Transverse colon (tissue), 4 donors: ENCODE measurements at regions not wholly inside any gene's neighbourhood (a gene's known extent, or its start where the extent isn't known, plus 50 kb on each side); places are given as distances from the start of the nearest gene placed in this dataset.

Experiments used
- DNase-seq: peaks from one replicate; pipeline ENCODE4 v3.0.0-alpha.2; 2019
- H3K27ac ChIP-seq, 4 donors: fragments of 200-600 bp; sonication (generic); 2 replicates each; pipeline ENCODE4 v1.5.1; 2016 to 2018; ENCODE audit warnings: inconsistent platforms in 4 of 4
- H3K27me3 ChIP-seq: fragments of 200-600 bp; sonication (generic); 2 replicates; pipeline ENCODE4 v1.5.1; 2017; ENCODE audit warnings: inconsistent platforms
- H3K36me3 ChIP-seq, 4 donors: fragments of 200-600 bp; sonication (generic); 2 replicates each; pipeline ENCODE4 v1.5.1; 2017 to 2019; ENCODE audit warnings: inconsistent platforms in 4 of 4
- H3K4me1 ChIP-seq, 4 donors: fragments of 200-600 bp; sonication (generic); 2 replicates each; pipeline ENCODE4 v1.5.1; 2017 to 2020; ENCODE audit warnings: inconsistent platforms in 4 of 4
- H3K4me3 ChIP-seq, 4 donors: fragments of 200-600 bp; sonication (generic); 1 replicate in 1 of 4; 2 replicates in 3 of 4; pipeline versions ENCODE4 v1.5.1 to v1.6.1; 2017 to 2019; ENCODE audit warnings: inconsistent platforms in 4 of 4
- H3K9me3 ChIP-seq, 2 donors: fragments of 200-600 bp; sonication (generic); 2 replicates each; pipeline ENCODE4 v1.5.1; 2017 to 2019; ENCODE audit warnings: inconsistent platforms in 2 of 2
- EP300 ChIP-seq: sonication (generic); formaldehyde crosslinking; IDR thresholded peaks from one replicate; pipeline ENCODE4 v1.6.1; 2017; ENCODE audit warnings: antibody characterized with exemption, low read depth
- POLR2A ChIP-seq: fragments of 450-650 bp; IDR thresholded peaks from one replicate; pipeline ENCODE4 v1.6.1; 2016; ENCODE audit warnings: antibody characterized with exemption, mild to moderate bottlenecking, moderate library complexity
- POLR2AphosphoS5 ChIP-seq, 3 donors: sonication (generic); formaldehyde crosslinking; IDR thresholded peaks; one replicate each; pipeline ENCODE4 v1.6.1; 2016; ENCODE audit warnings: antibody characterized with exemption in 3 of 3
- WGBS, 2 donors: methylation state at CpG; one replicate each; pipeline ENCODE4 v1.1.5; 2018; ENCODE audit warnings: low coverage in 1 of 2; 5-methylcytosine and 5-hydroxymethylcytosine counted together
- in situ Hi-C, 4 donors: fragments of 200-750 bp; cut with MboI; loops; one replicate each; pipeline versions ENCODE4 v1.15.0 to v1.15.1; 2017; ENCODE audit warnings: low sequenced_read_pairs in 3 of 4, low pct_ligation_motif_present in 1 of 4, low pct_unique_long_range_greater_than_20kb in 1 of 4
- intact Hi-C: fragments of 100-400 bp; cut with DNase I; formaldehyde crosslinking; loops from one replicate; pipeline ENCODE4 v1.15.1; 2023; ENCODE audit warnings: low total_unique reads
- TF ChIP-seq, protein P1 (sequence below), 5 experiments: fragments of 200-600 bp in 3 of 5; fragments of 450-650 bp in 2 of 5; sonication (generic) in 3 of 5; IDR thresholded peaks; 1 replicate in 2 of 5; 2 replicates in 3 of 5; pipeline ENCODE4 v1.5.1; 2016 to 2017; ENCODE audit warnings: antibody characterized with exemption in 5 of 5, inconsistent platforms in 3 of 5, mild to moderate bottlenecking in 2 of 5, moderate library complexity in 1 of 5

DNA sequence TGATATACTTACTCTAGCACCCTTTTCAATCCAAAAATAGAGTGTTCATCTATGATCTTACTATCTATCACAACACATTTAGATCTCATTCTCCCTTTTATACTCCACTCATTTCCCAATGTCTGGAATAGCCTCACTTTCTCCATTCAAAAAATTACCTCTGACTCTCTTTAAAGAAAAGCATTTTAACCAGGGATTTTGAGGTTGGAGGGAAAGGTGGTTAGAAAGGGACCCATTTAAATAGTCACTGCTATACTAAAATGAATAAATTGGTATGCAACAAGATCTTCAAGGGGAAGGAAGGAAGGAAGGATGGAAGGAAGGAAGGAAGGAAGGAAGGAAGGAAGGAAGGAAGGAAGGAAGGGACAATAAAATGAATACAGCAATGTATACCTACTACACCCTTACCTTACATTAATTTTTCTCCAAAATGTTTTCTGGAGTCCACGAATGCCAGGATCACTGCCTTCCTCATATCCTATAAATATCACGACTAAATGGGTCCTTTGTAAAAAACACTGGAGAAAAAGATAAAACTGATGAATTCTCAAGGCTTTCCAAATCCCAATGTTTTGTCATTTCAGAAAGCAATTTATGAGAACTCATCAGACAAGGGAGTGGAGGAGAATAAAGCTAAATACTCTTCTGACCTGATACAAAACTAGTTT, 202.7 kb downstream of the ZEB2 start:
- H3K9me3 ChIP-seq: no peaks in the 10 kb centered on the region
- DNase-seq: no peak
- intact Hi-C loops: no loop called here
- H3K4me1 ChIP-seq: no peaks in the 10 kb centered on the region
- H3K36me3 ChIP-seq: no peaks in the 10 kb centered on the region
- no peaks in the 10 kb centered on the region for H3K27me3 ChIP-seq
- in situ Hi-C loops: no loop called here
- H3K4me3 ChIP-seq: no peak overlapping the region
- H3K27ac ChIP-seq: no peak overlapping the region
- WGBS, 2 donors: 85 to 92% methylated on average over 2 of the region's 2 CpGs
- TF ChIP-seq, protein P1, sequence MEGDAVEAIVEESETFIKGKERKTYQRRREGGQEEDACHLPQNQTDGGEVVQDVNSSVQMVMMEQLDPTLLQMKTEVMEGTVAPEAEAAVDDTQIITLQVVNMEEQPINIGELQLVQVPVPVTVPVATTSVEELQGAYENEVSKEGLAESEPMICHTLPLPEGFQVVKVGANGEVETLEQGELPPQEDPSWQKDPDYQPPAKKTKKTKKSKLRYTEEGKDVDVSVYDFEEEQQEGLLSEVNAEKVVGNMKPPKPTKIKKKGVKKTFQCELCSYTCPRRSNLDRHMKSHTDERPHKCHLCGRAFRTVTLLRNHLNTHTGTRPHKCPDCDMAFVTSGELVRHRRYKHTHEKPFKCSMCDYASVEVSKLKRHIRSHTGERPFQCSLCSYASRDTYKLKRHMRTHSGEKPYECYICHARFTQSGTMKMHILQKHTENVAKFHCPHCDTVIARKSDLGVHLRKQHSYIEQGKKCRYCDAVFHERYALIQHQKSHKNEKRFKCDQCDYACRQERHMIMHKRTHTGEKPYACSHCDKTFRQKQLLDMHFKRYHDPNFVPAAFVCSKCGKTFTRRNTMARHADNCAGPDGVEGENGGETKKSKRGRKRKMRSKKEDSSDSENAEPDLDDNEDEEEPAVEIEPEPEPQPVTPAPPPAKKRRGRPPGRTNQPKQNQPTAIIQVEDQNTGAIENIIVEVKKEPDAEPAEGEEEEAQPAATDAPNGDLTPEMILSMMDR (IDR thresholded peaks at IDR 0.05): no peak
- TF ChIP-seq POLR2A (no peak), POLR2AphosphoS5 (IDR thresholded peaks at IDR 0.05) (no peak), EP300 (no peak)

DNA sequence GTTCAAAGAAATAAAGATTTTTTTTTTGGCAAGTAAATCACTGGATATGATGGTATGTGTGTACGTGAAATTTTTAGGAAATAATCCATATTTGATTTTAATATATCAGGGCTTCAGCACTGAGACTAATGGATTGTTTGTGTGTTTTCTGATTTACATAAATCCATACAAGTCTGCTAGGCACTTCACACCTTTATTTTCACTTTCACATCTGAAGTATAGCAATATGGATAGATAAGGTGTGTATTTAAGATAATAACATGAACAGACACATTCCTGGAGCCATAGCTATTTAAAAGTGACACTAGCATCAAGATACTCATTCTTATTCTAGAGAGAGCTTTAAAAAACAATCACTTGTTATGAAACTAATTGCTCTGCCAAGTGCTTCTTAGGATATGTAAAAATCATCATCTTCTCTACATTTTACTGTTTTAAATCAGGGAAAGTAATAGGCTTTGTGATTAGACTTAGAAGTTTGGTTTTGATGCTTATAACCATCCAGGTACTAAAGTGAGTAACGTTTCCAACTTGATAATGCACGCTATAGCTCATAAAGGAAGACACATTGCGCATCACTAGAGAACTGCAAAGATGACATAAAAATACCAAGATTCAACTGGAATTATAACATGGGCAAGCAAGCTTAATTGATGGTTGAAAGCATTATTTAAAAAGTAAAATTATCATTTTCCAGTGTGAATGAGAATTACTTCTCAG, 208.9 kb downstream of the ZEB2 start:
- intact Hi-C loops: no loop called here
- Histone ChIP-seq H3K9me3 (no peaks in the 10 kb centered on the region), H3K27ac (no peak overlapping the region), H3K4me3 (no peak overlapping the region), H3K4me1 (no peaks in the 10 kb centered on the region), H3K36me3 (no peaks in the 10 kb centered on the region), H3K27me3 (no peaks in the 10 kb centered on the region)
- TF ChIP-seq POLR2AphosphoS5 (IDR thresholded peaks at IDR 0.05): no peak
- TF ChIP-seq POLR2A: no peak
- no peak for TF ChIP-seq EP300
- TF ChIP-seq, protein P1 (IDR thresholded peaks at IDR 0.05): no peak
- no peak for DNase-seq
- in situ Hi-C loops: no loop called here
- 84 to 85% methylated on average over 4 of the region's 4 CpGs for WGBS, 2 donors

GRCh38 chr2:144310484-144310883, 209.4 kb downstream of the ZEB2 start:
- TF ChIP-seq POLR2AphosphoS5 (IDR thresholded peaks at IDR 0.05) (no peak), POLR2A (no peak), EP300 (no peak)
- TF ChIP-seq, protein P1 (IDR thresholded peaks at IDR 0.05): no peak

GRCh38 chr2:144307711-144308110, 212.2 kb downstream of the ZEB2 start:
- in situ Hi-C loops: no loop called here
- DNase-seq: no peak
- TF ChIP-seq EP300 (no peak), POLR2AphosphoS5 (IDR thresholded peaks at IDR 0.05) (no peak), POLR2A (no peak)
- TF ChIP-seq, protein P1 (IDR thresholded peaks at IDR 0.05): no peak
- Histone ChIP-seq H3K27ac (no peak overlapping the region), H3K27me3 (no peaks in the 10 kb centered on the region), H3K4me1 (no peaks in the 10 kb centered on the region), H3K9me3 (no peaks in the 10 kb centered on the region), H3K36me3 (no peaks in the 10 kb centered on the region), H3K4me3 (no peak overlapping the region)
- intact Hi-C loops: no loop called here
- 94 to 97% methylated on average over 2 of the region's 2 CpGs for WGBS, 2 donors

More at GRCh38 chr2:144310484-144310883, 209.4 kb downstream of the ZEB2 start:
- WGBS, 2 donors: 62 to 100% methylated on average over 2 of the region's 2 CpGs
- Histone ChIP-seq H3K9me3 (no peaks in the 10 kb centered on the region), H3K27ac (no peak overlapping the region), H3K4me1 (no peaks in the 10 kb centered on the region), H3K4me3 (no peak overlapping the region), H3K27me3 (no peaks in the 10 kb centered on the region), H3K36me3 (no peaks in the 10 kb centered on the region)
- no peak for DNase-seq
- in situ Hi-C loops: no loop called here
- intact Hi-C loops: no loop called here
